GM10266 (cell line): ENCODE measurements at regions not wholly inside any gene's neighbourhood (a gene's known extent, or its start where the extent isn't known, plus 50 kb on each side); places are given as distances from the start of the nearest gene placed in this dataset.

Experiments used
- DNase-seq: peaks from one replicate; pipeline ENCODE4 v3.0.0; 2012; ENCODE audit errors: extremely low spot score
- TF ChIP-seq, protein P1 (sequence below): IDR thresholded peaks from 2 replicates; pipeline ENCODE4 v1.5.1; 2012; ENCODE audit warnings: mild to moderate bottlenecking, low read depth; ENCODE audit not compliant: control insufficient read depth, insufficient read depth; ENCODE audit errors: missing control alignments

GRCh38 chr9:90090997-90091396 is 486.2 kb downstream of the GADD45G start:
- no peak for DNase-seq

DNA sequence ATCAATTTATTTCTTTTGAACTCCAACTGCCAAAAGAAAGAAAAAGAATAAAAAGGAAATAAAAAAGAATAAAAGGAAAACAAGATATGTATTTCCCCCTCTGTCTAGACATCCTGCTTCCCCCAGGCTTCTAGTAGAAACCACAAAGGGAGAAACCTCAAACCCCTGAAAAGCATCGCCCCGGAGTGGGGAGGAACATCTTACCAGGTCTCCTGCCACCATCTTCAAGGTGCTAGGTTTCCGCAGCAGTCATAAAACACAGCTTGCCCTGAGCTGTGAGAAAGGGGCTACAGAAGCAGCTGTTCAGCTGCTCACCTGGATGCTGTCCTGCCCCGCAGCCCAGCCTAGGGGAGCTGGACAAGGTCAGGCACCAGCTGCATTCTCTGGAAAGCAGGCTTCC is 487.7 kb downstream of the GADD45G start:
- TF ChIP-seq, protein P1, sequence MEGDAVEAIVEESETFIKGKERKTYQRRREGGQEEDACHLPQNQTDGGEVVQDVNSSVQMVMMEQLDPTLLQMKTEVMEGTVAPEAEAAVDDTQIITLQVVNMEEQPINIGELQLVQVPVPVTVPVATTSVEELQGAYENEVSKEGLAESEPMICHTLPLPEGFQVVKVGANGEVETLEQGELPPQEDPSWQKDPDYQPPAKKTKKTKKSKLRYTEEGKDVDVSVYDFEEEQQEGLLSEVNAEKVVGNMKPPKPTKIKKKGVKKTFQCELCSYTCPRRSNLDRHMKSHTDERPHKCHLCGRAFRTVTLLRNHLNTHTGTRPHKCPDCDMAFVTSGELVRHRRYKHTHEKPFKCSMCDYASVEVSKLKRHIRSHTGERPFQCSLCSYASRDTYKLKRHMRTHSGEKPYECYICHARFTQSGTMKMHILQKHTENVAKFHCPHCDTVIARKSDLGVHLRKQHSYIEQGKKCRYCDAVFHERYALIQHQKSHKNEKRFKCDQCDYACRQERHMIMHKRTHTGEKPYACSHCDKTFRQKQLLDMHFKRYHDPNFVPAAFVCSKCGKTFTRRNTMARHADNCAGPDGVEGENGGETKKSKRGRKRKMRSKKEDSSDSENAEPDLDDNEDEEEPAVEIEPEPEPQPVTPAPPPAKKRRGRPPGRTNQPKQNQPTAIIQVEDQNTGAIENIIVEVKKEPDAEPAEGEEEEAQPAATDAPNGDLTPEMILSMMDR = no peak
- no peak for DNase-seq

More at GRCh38 chr9:90090997-90091396, 486.2 kb downstream of the GADD45G start:
- TF ChIP-seq, protein P1 = no peak

DNA sequence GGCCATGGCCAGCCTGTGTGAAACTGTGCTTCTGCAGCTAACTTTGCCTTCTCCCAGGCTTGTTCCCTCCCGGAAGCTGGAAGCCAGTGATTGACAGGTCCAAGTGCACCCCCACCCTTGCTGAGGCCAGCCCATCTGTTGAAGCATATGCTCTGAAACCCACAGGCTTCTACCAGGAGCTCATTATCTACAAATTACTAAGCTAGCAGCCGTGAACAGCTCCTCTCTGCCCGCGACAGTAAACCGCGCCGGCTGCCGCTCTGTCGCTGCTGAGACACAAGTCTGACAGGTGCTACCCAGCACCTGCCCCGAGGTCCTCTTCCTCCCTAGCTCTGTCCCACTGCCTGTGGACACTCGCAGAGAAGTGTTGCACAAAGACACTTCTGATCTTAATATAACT is 490.9 kb downstream of the GADD45G start:
- TF ChIP-seq, protein P1 = no peak
- DNase-seq = no peak

GRCh38 chr9:90097237-90097636 is 492.4 kb downstream of the GADD45G start:
- no peak for DNase-seq
- TF ChIP-seq, protein P1 = no peak

DNA sequence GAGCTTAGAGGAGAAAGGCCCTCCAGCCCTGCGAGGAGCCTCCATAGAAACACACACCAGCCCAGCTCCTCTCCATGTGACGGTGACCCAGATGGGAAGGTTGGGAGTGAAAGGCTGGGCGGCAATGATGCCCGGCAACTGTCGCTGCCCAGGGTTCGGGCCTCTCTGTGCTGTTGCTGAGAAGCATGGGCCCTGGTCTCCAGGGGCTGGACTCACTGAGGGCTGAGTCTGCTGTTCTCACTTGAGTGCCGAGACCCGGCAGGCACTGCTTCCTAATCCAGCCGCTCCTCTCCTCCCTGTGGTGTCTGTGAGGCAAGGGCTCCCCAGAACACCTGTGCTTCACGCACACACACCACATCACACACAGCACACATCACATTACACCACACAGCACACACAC is 493.6 kb downstream of the GADD45G start:
- TF ChIP-seq, protein P1 = no peak
- no peak for DNase-seq

DNA sequence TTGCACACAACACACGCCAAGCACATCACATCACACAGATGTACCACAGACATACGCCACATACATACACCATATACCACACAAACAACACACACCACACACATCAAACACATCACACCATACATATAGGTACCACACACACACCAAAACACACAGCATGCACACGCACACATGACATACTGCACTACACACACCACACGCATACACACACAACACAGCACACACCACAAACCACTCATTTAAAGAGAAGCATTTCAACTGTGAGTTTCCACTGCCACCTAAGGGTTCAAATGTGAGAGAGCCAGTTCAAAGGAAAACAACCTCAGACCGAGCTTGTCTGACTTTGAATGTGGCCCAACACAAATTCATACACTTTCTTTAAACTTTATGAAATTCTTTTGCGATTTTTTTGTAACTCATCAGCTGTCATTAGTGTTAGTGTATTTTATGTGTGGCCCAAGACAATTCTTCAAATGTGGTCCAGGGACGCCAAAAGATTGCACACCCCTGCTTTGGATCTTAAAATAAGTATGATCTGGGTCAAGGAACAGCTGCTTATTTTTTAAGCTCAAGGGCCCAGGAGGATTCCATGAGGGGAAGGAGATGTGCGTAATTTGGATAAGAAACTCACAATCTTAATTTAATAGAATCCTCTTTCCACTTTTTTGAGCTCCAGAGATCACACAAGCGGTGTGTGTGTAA is 494.6 kb downstream of the GADD45G start:
- no peak for DNase-seq
- TF ChIP-seq, protein P1 = peak; percentile 46

DNA sequence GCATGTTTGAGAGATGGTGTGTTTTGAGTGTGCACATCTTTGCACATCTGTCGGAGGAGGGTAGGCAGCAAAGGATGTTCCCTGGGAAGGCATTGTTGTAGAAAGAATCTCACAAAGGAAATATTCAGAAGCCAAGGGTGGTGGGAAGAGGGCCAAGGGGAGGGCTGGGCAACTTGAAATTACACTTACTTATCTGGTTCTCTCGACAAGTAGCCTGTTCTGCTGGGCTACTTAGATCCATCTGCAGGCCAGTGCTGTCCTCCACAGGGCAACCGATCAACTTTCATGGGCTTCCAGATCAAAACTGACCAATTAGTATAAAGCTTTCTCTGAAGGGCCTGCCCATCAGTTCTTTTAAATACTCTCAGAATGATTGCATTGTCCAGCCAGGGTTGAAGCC is 495.2 kb downstream of the GADD45G start:
- TF ChIP-seq, protein P1 = no peak
- DNase-seq = no peak
